GM12873 (cell line): ENCODE measurements at regions not wholly inside any gene's neighbourhood (a gene's known extent, or its start where the extent isn't known, plus 50 kb on each side); places are given as distances from the start of the nearest gene placed in this dataset.

Experiments used
- TF ChIP-seq, protein P1 (sequence below): IDR thresholded peaks from 2 replicates; pipeline ENCODE4 v1.5.1; 2012; ENCODE audit warnings: low read depth, mild to moderate bottlenecking, moderate library complexity, low read length, control low read depth; ENCODE audit not compliant: insufficient read depth; ENCODE audit errors: missing control alignments

DNA sequence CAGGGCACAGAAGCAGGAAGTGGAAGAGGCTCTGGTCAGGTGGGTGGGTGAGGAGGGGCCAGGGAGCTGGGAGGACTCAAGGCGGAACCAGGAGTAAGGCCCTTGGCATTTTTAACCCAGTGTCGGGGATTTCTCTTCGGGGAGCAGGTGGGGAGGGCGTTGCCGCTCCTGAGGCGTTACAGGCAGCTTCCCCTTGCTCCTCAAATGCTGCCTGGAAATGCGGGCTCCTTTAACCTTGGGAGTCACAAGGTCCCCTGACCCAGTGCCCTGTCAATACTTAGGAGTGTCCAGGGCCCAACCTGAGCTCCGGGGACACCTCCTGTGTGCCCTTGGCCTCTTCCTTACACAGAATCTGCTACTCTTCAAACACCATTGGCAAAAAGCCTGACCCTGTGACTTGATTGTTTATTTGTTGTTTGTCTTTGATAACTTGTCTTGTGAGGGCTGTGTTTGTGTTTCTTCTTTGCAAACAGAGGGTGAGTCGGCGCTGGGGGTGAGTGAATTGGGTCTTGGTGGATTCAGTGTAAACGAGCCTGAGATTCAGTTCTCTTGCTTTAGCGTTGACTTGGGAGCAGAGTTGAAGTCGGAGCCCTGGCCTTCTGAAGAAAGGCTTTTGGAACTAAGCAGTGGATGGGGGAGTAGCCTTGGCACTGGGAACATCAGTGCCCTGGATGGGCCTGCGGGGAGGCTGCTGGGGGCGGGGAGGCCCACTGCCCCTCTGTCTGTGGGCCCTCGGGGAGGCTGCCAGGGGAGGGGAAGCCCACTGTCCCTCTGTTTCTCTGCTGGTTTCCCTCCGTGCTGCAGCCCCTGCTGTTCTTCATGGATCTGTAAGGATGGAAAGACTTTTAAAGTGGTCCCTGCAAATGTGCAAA lies 300.7 kb upstream of the IRX4 start:
- TF ChIP-seq, protein P1, sequence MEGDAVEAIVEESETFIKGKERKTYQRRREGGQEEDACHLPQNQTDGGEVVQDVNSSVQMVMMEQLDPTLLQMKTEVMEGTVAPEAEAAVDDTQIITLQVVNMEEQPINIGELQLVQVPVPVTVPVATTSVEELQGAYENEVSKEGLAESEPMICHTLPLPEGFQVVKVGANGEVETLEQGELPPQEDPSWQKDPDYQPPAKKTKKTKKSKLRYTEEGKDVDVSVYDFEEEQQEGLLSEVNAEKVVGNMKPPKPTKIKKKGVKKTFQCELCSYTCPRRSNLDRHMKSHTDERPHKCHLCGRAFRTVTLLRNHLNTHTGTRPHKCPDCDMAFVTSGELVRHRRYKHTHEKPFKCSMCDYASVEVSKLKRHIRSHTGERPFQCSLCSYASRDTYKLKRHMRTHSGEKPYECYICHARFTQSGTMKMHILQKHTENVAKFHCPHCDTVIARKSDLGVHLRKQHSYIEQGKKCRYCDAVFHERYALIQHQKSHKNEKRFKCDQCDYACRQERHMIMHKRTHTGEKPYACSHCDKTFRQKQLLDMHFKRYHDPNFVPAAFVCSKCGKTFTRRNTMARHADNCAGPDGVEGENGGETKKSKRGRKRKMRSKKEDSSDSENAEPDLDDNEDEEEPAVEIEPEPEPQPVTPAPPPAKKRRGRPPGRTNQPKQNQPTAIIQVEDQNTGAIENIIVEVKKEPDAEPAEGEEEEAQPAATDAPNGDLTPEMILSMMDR = no peak

DNA sequence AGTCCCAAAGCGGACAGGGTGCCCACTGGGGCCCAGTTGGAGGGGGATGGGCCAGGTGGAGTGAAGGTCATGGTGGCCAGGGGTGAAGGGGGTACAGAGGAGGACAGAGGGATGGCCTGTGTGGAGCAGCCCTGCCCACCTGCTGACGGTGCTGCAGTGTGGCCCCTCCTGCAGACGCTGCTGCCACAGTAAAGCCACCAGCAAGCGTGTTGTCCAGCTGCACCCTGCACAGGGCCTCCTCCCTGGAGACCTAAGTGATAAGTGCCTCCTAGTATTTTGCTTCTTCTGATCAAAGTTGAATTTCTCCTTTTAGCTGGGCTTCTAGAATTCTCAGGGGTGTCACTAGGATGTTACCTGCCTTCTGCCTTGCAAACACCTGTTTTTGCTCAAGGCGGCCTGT lies 299.3 kb upstream of the IRX4 start:
- TF ChIP-seq, protein P1 = no peak

DNA sequence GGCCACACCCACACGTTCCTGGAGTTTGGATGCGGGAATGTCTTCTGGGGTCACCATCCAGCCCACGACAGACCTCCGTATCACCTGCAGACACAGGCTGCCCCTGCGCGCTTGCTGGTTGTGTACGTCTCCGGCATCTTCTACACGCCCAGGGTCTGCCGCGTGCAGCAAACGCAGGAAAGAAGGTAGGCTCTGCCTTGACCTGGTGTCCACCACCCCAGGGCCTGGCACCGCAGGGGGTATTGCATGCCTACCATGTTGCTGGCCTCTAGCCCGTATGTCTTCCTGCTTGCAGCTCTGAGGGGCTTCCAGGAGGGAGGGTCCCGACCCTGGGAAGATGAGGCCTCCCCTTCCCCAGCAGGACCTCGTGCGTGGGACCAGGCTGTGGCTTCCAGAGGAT lies 298.8 kb upstream of the IRX4 start:
- TF ChIP-seq, protein P1 = no peak

DNA sequence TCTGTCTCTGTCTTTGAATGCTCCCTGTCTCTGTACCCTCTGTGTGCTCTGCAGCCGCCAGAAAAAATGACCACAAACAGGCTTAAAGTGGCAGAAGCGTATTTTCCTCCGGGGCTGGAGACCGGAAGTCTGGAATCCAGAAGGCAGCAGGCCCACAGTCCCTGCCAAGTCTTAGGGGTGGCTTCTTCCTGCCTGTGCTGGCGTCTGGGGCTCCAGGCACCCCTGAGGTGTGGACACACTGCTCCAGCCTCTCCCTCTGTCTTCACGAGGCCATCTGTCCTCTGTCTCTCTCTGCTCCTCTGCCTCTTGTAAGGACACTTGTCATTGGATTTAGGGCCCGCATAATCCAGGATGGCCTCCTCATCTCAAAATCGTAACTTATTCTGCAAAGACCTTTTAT lies 298.4 kb upstream of the IRX4 start:
- TF ChIP-seq, protein P1 = no peak

DNA sequence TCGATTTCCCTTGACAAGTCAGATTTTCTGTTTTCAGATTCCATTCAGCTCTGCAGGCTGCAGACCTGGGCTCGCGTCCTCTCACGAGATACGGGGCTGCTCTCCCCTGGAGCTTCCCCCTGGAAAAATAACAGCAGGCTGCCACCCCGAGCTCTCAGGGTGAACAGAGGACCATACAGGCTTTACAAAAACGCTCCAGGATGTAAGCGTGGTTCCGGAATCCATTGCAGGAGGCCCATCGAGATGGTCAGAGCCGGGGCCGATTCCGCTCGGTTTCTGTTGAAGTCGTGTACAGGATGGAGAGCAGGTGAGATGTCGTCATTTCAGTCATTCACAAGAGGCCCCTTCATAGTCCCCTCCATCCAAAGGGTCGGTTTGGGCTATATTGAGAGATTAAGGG lies 297.7 kb upstream of the IRX4 start:
- TF ChIP-seq, protein P1 = no peak

DNA sequence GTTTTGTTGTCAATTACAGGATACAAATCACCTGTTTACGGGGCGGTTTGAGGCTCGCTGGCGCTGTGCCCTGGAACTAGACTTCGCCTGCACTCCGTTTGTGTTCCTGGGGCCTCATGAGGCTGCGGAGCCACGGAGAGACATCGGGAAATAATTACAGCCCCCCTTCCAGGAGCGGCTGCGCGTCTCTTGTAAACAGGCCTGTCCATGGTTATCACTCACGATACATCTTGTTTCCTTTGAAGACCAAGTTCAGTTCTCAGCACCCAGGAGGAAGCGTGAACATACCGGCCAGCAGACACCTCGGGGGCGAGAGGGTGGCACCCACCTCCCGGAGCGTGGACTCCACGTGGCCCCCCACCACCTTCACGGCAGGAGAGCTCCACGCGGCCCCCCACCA lies 297.1 kb upstream of the IRX4 start:
- TF ChIP-seq, protein P1 = no peak

DNA sequence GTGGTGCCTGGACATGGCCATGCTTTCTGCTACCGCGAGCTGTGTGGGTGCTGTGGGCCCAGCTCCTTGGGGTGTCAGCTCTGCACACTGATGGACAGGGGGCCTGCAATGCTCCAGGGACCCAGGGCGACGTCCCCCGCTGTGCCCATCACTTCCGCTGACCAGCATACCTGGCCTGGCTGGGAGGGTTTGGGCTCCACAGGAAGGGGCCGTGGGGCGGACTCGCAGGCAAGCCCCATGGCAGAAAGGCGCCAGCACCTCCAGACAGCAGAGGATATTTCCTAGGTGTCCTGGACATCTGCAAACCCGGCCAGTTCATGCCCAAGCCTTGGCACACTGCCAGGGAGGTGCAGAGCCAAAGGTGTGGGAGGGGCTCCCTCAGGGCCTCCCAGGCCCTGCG lies 295.8 kb upstream of the IRX4 start:
- TF ChIP-seq, protein P1 = no peak
